ENCODE measurements at regions not wholly inside any gene's neighbourhood (a gene's known extent, or its start where the extent isn't known, plus 50 kb on each side); places are given as distances from the start of the nearest gene placed in this dataset.

GRCh38 chr18:10290638-10291235, 163.7 kb upstream of the APCDD1 start:
- DNase-seq = no peak

- no peak for DNase-seq
Measured at GRCh38 chr18:10291568-10291981, 162.9 kb upstream of the APCDD1 start.

- DNase-seq = no peak
Measured at GRCh38 chr18:10293966-10294365, 160.5 kb upstream of the APCDD1 start.

- no peak for DNase-seq
Measured at GRCh38 chr18:10295751-10296150, 158.7 kb upstream of the APCDD1 start.

GRCh38 chr18:10296491-10296890, 157.9 kb upstream of the APCDD1 start:
- no peak for DNase-seq

GRCh38 chr18:10297086-10297485, 157.3 kb upstream of the APCDD1 start:
- no peak for DNase-seq

GRCh38 chr18:10298346-10298745, 156.1 kb upstream of the APCDD1 start:
- DNase-seq = no peak

- DNase-seq = no peak
Measured at GRCh38 chr18:10299643-10300042, 154.8 kb upstream of the APCDD1 start.

GRCh38 chr18:10300739-10301138, 153.7 kb upstream of the APCDD1 start:
- DNase-seq = no peak

GRCh38 chr18:10301831-10302483, 152.5 kb upstream of the APCDD1 start:
- DNase-seq = no peak

GRCh38 chr18:10303171-10303570, 151.3 kb upstream of the APCDD1 start:
- DNase-seq = no peak

GRCh38 chr18:10304853-10305252, 149.6 kb upstream of the APCDD1 start:
- no peak for DNase-seq

GRCh38 chr18:10306779-10307178, 147.7 kb upstream of the APCDD1 start:
- no peak for DNase-seq

GRCh38 chr18:10308154-10308553, 146.3 kb upstream of the APCDD1 start:
- no peak for DNase-seq

- DNase-seq = no peak
Measured at GRCh38 chr18:10310626-10311025, 143.8 kb upstream of the APCDD1 start.

- DNase-seq = no peak
Measured at GRCh38 chr18:10312326-10313015, 142.0 kb upstream of the APCDD1 start.

- no peak for DNase-seq
Measured at GRCh38 chr18:10313016-10313342, 141.5 kb upstream of the APCDD1 start.

- DNase-seq = no peak
Measured at GRCh38 chr18:10314066-10314465, 140.4 kb upstream of the APCDD1 start.

- no peak for DNase-seq
Measured at GRCh38 chr18:10315522-10315921, 138.9 kb upstream of the APCDD1 start.

- no peak for DNase-seq
Measured at GRCh38 chr18:10316778-10317177, 137.7 kb upstream of the APCDD1 start.

GRCh38 chr18:10317864-10318690, 136.4 kb upstream of the APCDD1 start:
- DNase-seq = no peak

GRCh38 chr18:10318691-10318970, 135.8 kb upstream of the APCDD1 start:
- DNase-seq = no peak

- DNase-seq = no peak
Measured at GRCh38 chr18:10319026-10319425, 135.4 kb upstream of the APCDD1 start.
